ENCODE measurements at regions not wholly inside any gene's neighbourhood (a gene's known extent, or its start where the extent isn't known, plus 50 kb on each side); places are given as distances from the start of the nearest gene placed in this dataset.

DNA sequence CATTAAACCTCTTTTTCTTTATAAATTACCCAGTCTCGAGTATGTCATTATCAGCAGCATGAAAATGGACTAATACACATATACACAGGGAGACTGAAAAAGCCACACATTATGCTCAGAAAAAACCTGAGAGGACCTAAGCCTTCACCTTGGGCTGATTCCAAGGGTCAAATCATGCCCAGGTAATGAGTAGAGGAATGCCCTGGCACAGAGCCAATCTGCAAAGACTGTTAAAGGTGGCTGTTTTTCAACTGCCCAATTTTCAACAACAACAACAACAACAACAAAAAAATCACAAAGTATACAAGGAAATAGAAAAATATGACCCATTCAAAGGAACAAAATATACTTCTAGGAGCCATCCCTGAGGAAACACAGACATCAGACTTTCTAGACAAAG, 220.2 kb upstream of the TBX20 start:
- TF ChIP-seq, protein P1, sequence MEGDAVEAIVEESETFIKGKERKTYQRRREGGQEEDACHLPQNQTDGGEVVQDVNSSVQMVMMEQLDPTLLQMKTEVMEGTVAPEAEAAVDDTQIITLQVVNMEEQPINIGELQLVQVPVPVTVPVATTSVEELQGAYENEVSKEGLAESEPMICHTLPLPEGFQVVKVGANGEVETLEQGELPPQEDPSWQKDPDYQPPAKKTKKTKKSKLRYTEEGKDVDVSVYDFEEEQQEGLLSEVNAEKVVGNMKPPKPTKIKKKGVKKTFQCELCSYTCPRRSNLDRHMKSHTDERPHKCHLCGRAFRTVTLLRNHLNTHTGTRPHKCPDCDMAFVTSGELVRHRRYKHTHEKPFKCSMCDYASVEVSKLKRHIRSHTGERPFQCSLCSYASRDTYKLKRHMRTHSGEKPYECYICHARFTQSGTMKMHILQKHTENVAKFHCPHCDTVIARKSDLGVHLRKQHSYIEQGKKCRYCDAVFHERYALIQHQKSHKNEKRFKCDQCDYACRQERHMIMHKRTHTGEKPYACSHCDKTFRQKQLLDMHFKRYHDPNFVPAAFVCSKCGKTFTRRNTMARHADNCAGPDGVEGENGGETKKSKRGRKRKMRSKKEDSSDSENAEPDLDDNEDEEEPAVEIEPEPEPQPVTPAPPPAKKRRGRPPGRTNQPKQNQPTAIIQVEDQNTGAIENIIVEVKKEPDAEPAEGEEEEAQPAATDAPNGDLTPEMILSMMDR (IDR thresholded peaks at IDR 0.05): no peak
- no peak for TF ChIP-seq POLR2A (IDR thresholded peaks at IDR 0.05)
